PFSK-1 (cell line): ENCODE measurements at regions not wholly inside any gene's neighbourhood (a gene's known extent, or its start where the extent isn't known, plus 50 kb on each side); places are given as distances from the start of the nearest gene placed in this dataset.

Experiments
- FOXP2 ChIP-seq: optimal IDR thresholded peaks from 2 replicates; pipeline ENCODE3; 2011; ENCODE audit warnings: borderline replicate concordance, control low read depth, inconsistent platforms; ENCODE audit not compliant: insufficient read depth; ENCODE audit errors: extremely low read length, extremely low read depth
- POLR2AphosphoS5 ChIP-seq: IDR thresholded peaks from 2 replicates; pipeline ENCODE4 v1.6.1; 2012; ENCODE audit warnings: low read depth, mild to moderate bottlenecking, control low read depth, low read length, moderate library complexity
- REST ChIP-seq, 2 experiments: IDR thresholded peaks; 2 replicates each; pipeline versions ENCODE4 v1.6.1 to v1.8.0; 2011 to 2012; ENCODE audit warnings: low read depth in 2 of 2, low read length in 2 of 2, control low read depth in 1 of 2, inconsistent platforms in 1 of 2, mild to moderate bottlenecking in 1 of 2, moderate library complexity in 1 of 2; ENCODE audit not compliant: insufficient read depth in 1 of 2
- SIN3A ChIP-seq: IDR thresholded peaks from 2 replicates; pipeline ENCODE4 v1.6.1; 2012; ENCODE audit warnings: mild to moderate bottlenecking, low read length, moderate library complexity, borderline replicate concordance; ENCODE audit not compliant: insufficient read depth
- TAF1 ChIP-seq: IDR thresholded peaks from 2 replicates; pipeline ENCODE4 v1.6.1; 2012; ENCODE audit warnings: low read length, control low read depth, borderline replicate concordance; ENCODE audit not compliant: insufficient read depth

- TF ChIP-seq SIN3A (no peak), FOXP2 (no peak), TAF1 (no peak), REST (IDR thresholded peaks at IDR 0.05; ENCODE audit: insufficient read depth in 1 of 2, low read depth in 2 of 2, low read length in 2 of 2) (no peak)
These were observed 646.7 kb downstream of the BCOR start for GRCh38 chrX:39451046-39451445.

- TF ChIP-seq REST (IDR thresholded peaks at IDR 0.05; ENCODE audit: insufficient read depth in 1 of 2, low read depth in 2 of 2, low read length in 2 of 2) (no peak), POLR2AphosphoS5 (no peak), SIN3A (no peak), FOXP2 (no peak), TAF1 (no peak)
These were observed 645.4 kb downstream of the BCOR start for GRCh38 chrX:39452401-39452800.

- no peak for TF ChIP-seq REST (IDR thresholded peaks at IDR 0.05; ENCODE audit: insufficient read depth in 1 of 2, low read depth in 2 of 2, low read length in 2 of 2)
- TF ChIP-seq SIN3A: no peak
- no peak for TF ChIP-seq POLR2AphosphoS5
- TF ChIP-seq FOXP2: no peak
- no peak for TF ChIP-seq TAF1
These were observed 643.7 kb downstream of the BCOR start for GRCh38 chrX:39453889-39454621.

- TF ChIP-seq SIN3A: no peak
- TF ChIP-seq FOXP2: no peak
- no peak for TF ChIP-seq POLR2AphosphoS5
- no peak for TF ChIP-seq REST (IDR thresholded peaks at IDR 0.05; ENCODE audit: insufficient read depth in 1 of 2, low read depth in 2 of 2, low read length in 2 of 2)
- TF ChIP-seq TAF1: no peak
These were observed 640.7 kb downstream of the BCOR start for GRCh38 chrX:39456894-39457604.

- TF ChIP-seq POLR2AphosphoS5: no peak
These were observed 639.0 kb downstream of the BCOR start for GRCh38 chrX:39458779-39459178.
